Adrenal gland (tissue), 9 donors: ENCODE measurements at regions not wholly inside any gene's neighbourhood (a gene's known extent, or its start where the extent isn't known, plus 50 kb on each side); places are given as distances from the start of the nearest gene placed in this dataset.

Experiments
- DNase-seq, 7 donors: peaks; one replicate each; pipeline ENCODE4 v3.0.0-alpha.2; 2019 to 2020
- H3K27ac ChIP-seq, 5 donors: fragments of 200-600 bp; sonication (generic) in 4 of 5; 1 replicate in 3 of 5; 2 replicates in 2 of 5; pipeline versions ENCODE4 v1.5.1 to v1.8.0; 2016 to 2020; ENCODE audit warnings: mild to moderate bottlenecking in 1 of 5
- H3K27me3 ChIP-seq: fragments of 200-600 bp; 2 replicates; pipeline ENCODE4 v1.8.0; 2021
- H3K36me3 ChIP-seq, 2 donors: fragments of 200-600 bp; replicated peaks in 1 of 2; 1 replicate in 1 of 2; 2 replicates in 1 of 2; pipeline versions ENCODE4 v1.5.1 to v1.8.0; 2018 to 2022
- H3K4me1 ChIP-seq, 2 donors: fragments of 200-600 bp; replicated peaks in 1 of 2; 1 replicate in 1 of 2; 2 replicates in 1 of 2; pipeline versions ENCODE4 v1.5.1 to v1.8.0; 2018 to 2021
- H3K4me3 ChIP-seq, 4 donors: fragments of 200-600 bp; sonication (generic) in 3 of 4; one replicate each; pipeline ENCODE4 v1.5.1; 2016 to 2018
- H3K9me3 ChIP-seq, 3 donors: fragments of 200-600 bp; sonication (generic) in 1 of 3; replicated peaks in 1 of 3; 1 replicate in 2 of 3; 2 replicates in 1 of 3; pipeline versions ENCODE4 v1.5.1 to v1.8.0; 2016 to 2021
- POLR2A ChIP-seq, 2 donors: fragments of 450-650 bp; IDR thresholded peaks; one replicate each; pipeline ENCODE4 v1.6.1; 2017; ENCODE audit warnings: antibody characterized with exemption in 2 of 2, mild to moderate bottlenecking in 2 of 2, moderate library complexity in 1 of 2
- WGBS, 4 donors: extraction: QIAGEN DNeasy Blood & Tissue Kit in 2 of 4; methylation state at CpG; one replicate each; pipeline versions ENCODE4 v1.1.5 to v1.1.7; 2013 to 2017; 5-methylcytosine and 5-hydroxymethylcytosine counted together
- intact Hi-C, 2 donors: fragments of 100-400 bp; cut with DNase I; formaldehyde crosslinking; loops; one replicate each; pipeline versions ENCODE4 v1.14.1 to v1.15.0; 2022 to 2023
- TF ChIP-seq, protein P1 (sequence below), 6 experiments: fragments of 450-650 bp in 4 of 6; fragments of 200-600 bp in 2 of 6; sonication (generic) in 1 of 6; IDR thresholded peaks; 1 replicate in 5 of 6; 2 replicates in 1 of 6; pipeline versions ENCODE4 v1.5.1 to v1.8.0; 2016 to 2021; ENCODE audit warnings: antibody characterized with exemption in 6 of 6, mild to moderate bottlenecking in 2 of 6, moderate library complexity in 1 of 6
- donor health status: healthy with polysubstance abuse.
- donor health status: Bipolar disorder and iron deficiency.
- donor health status: DM: yes; HTN: yes; CAD: no.
- donor health status: DM: no; HTN: no; CAD: no.
- donor health status: DM: no; HTN: no; CAD: no.

- no peak overlapping the region for H3K4me3 ChIP-seq
- no peak overlapping the region for H3K27ac ChIP-seq
- no peaks in the 10 kb centered on the region for H3K27me3 ChIP-seq
- intact Hi-C loops, result no loop called here
- TF ChIP-seq POLR2A (IDR thresholded peaks at IDR 0.05), result no peak
- TF ChIP-seq, protein P1, sequence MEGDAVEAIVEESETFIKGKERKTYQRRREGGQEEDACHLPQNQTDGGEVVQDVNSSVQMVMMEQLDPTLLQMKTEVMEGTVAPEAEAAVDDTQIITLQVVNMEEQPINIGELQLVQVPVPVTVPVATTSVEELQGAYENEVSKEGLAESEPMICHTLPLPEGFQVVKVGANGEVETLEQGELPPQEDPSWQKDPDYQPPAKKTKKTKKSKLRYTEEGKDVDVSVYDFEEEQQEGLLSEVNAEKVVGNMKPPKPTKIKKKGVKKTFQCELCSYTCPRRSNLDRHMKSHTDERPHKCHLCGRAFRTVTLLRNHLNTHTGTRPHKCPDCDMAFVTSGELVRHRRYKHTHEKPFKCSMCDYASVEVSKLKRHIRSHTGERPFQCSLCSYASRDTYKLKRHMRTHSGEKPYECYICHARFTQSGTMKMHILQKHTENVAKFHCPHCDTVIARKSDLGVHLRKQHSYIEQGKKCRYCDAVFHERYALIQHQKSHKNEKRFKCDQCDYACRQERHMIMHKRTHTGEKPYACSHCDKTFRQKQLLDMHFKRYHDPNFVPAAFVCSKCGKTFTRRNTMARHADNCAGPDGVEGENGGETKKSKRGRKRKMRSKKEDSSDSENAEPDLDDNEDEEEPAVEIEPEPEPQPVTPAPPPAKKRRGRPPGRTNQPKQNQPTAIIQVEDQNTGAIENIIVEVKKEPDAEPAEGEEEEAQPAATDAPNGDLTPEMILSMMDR (IDR thresholded peaks at IDR 0.05), result no peak
- H3K9me3 ChIP-seq, result no peaks in the 10 kb centered on the region
- DNase-seq, result no peak
- H3K4me1 ChIP-seq, result no peaks in the 10 kb centered on the region
- H3K36me3 ChIP-seq, result no peaks in the 10 kb centered on the region
These were observed 339.0 kb downstream of the GPR37 start for GRCh38 chr7:124426621-124427020.

- 68 to 85% (median 74%) methylated on average over 3 of the region's 3 CpGs for WGBS, 4 donors
- Histone ChIP-seq H3K9me3 (no peaks in the 10 kb centered on the region), H3K4me1 (no peaks in the 10 kb centered on the region), H3K27me3 (no peaks in the 10 kb centered on the region), H3K27ac (no peak overlapping the region), H3K36me3 (no peaks in the 10 kb centered on the region), H3K4me3 (no peak overlapping the region)
- DNase-seq, result no peak
- intact Hi-C loops, result no loop called here
- no peak for TF ChIP-seq POLR2A (IDR thresholded peaks at IDR 0.05)
- TF ChIP-seq, protein P1 (IDR thresholded peaks at IDR 0.05), result no peak
These were observed 341.7 kb downstream of the GPR37 start for GRCh38 chr7:124423863-124424262.

GRCh38 chr7:124422081-124422480 is 343.5 kb downstream of the GPR37 start:
- TF ChIP-seq, protein P1 (IDR thresholded peaks at IDR 0.05), result no peak
- no peak for TF ChIP-seq POLR2A (IDR thresholded peaks at IDR 0.05)
- Histone ChIP-seq H3K36me3 (no peaks in the 10 kb centered on the region), H3K4me3 (no peak overlapping the region), H3K4me1 (no peaks in the 10 kb centered on the region), H3K9me3 (no peaks in the 10 kb centered on the region), H3K27ac (no peak overlapping the region), H3K27me3 (no peaks in the 10 kb centered on the region)
- intact Hi-C loops, result no loop called here
- 69 to 85% (median 84%) methylated on average over 3 of the region's 3 CpGs for WGBS, 4 donors
- no peak for DNase-seq

- TF ChIP-seq POLR2A (IDR thresholded peaks at IDR 0.05), result no peak
- TF ChIP-seq, protein P1 (IDR thresholded peaks at IDR 0.05), result no peak
- Histone ChIP-seq H3K9me3 (no peaks in the 10 kb centered on the region), H3K4me1 (no peaks in the 10 kb centered on the region), H3K4me3 (no peak overlapping the region), H3K36me3 (no peaks in the 10 kb centered on the region), H3K27ac (no peak overlapping the region), H3K27me3 (no peaks in the 10 kb centered on the region)
- WGBS, 4 donors, result 71 to 90% (median 83%) methylated on average over 2 of the region's 2 CpGs
- DNase-seq, result no peak
- intact Hi-C loops, result no loop called here
These were observed 345.2 kb downstream of the GPR37 start for GRCh38 chr7:124420367-124420766.
